ENCODE measurements at regions not wholly inside any gene's neighbourhood (a gene's known extent, or its start where the extent isn't known, plus 50 kb on each side); places are given as distances from the start of the nearest gene placed in this dataset.
"Not testable (repeated sequence)": the region's sequence is repeated elsewhere in the genome, so short reads cannot be mapped to it uniquely, and the experiment has no call there.

DNA sequence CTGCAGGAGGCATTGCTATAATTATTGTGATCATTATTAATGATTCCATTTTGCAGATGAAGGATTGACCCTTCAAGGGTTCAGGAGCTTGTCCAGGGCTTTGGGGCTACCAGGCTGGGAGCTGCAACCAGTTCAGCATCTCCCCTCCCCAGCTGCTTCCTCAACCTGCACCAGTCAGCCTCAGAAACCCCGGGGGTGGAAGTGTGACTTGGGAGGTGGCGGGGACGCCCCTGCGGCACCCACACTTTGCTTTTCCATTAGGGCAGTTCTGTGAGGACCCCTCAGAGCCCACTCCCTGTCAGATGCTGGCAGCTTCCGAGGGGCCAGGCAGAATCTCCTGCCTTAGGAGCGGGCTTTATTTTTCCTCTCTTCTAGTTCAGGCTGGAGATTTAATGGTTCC is 85.6 kb downstream of the OLFM1 start:
- no peak for DNase-seq

DNA sequence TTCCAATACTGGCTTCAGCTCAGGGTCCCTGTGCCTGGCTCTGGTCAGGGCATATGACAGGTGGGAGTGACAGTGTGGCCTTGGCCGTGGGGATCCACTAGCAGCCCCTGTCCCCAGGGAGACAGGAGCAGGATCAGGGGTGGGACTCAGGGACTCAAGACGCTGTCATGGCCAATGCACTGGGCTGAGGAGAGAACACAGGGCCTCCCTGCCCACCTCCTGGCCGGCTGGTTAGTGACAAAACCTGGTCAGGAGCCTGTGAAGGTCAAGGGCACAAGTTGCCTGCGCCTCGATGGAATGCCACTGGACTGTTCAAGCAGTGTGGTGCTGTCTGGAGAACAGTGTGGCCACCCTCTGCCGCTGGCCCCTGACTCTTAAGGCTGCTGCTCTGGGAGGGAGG is 86.8 kb downstream of the OLFM1 start:
- DNase-seq = no peak

DNA sequence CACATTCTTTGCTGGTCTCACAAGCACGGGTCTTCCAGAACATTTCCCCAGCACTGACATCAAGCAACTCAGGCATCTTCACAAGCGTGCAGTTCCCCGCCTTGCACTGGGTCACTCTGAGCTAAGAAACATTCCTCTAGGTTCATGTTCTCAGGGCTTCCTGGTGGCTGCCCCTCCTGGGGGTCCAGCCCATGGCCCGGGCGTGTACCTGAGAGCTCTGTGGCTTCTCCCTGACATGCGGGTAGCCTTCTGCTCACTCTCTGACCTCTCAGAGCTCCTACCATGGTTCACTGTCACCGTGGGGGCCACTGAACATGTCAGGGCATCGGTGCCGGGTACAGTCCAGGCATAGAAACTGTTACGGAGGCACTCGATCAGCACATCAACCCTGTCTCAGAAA is 87.5 kb downstream of the OLFM1 start:
- no peak for DNase-seq

DNA sequence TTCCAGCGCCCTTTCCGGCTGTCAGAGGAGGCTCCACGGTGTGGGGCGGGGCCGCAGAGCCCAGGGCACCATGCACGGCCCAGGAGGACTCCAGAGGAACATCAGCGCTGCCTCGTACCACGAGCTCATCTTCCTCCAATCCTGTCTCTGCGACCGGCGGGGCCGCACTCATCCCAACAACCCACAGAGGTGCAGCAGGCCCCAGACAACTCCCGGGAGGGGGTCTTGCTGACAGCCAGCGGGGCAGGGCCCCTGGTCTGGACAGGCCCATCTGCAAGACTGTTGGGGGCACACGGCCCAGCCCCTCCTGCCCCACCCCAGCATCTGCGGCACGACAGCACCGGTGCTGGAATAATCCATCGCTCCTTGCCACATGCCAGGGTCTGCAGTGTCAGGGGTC is 88.8 kb downstream of the OLFM1 start:
- no peak for DNase-seq

DNA sequence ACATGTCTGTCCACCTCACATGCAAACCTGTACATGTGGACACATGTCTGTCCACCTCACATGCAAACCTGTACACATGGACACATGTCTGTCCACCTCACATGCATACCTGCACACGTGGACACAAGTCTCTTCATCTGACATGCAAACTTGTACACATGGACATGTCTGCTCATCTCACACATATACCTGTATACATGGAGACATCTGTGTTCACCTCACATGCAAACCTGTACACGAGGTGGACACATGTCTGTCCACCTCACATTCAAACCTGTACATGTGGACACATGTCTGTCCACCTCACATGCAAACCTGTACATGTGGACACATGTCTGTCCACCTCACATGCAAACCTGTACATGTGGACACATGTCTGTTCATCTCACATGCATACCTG is 90.1 kb downstream of the OLFM1 start:
- not testable (repeated sequence) for DNase-seq

DNA sequence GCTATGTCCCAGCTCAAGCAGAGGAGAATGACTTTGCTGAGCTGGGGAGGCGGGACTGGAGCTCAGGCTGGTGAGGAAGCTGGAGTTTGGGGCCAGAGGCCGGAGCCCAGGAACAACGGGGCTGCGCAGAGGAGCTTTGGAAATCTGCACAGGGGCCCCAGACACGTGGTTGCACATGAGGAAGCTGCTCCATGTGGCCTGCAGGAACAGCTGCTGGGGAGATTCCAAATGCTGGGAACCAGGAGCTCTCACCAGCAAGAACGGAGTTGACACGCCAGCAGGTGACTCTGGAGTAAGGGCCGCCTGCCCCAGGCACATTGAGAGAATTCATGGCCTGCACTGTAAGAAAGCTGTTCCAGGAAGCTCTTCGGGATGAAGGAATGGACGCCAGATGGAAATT is 91.0 kb downstream of the OLFM1 start:
- no peak for DNase-seq

DNA sequence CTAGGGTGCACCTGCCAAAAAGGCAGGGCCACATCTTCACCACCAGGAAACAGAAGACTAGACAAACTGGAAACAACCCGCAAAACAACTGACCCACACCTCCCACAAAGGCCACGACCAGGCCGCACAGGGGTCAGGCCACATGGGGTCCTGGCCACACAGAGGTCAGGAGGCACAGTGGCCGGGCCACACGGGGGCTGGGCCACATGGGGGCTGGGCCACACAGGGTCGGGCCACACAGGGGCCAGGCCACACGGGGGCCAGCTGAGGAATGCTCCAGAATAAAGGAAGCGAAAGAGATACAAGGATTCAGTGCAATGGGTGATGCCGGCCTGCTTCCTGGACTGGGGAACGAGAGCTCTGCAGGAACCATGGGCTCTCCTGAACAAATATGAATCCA is 91.6 kb downstream of the OLFM1 start:
- DNase-seq = no peak

DNA sequence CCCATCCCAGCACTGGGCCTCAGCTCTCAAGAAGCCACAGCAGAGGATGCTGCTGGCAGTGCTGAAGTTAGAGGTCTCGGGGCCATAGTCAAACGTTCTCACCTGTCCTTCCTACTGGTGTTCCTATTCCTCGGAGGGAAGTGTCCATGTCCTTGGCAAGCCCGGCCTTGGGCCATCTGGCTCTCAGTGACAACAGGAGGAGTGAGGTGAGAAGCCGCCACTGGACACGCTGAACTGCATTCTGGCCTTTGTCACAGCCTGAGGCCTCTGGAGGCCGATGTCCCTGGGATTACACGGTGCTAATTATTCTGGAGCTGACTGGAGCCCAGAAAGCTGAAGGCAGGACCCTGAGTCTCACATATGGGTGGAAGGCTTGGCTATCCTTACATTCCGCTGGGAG is 92.5 kb downstream of the OLFM1 start:
- DNase-seq = no peak

DNA sequence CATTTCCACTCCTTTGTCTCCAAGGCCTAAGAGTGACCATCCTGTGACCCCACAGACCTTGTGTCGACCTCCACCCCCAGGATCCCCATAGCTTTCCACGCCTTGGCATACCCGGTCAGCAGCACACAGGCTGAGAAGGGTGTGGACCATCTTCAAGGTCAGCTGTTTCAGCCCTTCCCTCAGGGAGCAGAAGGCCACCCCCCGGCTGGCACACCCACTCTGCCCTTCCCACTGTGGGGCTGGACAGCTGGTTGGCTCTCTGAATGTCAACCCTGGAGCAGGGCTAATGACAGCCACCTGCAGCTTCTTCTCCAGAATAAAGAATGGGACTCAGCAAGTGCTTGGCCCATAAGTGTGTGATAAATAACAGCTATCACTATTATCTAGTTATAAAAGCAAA is 93.1 kb downstream of the OLFM1 start:
- DNase-seq = no peak

DNA sequence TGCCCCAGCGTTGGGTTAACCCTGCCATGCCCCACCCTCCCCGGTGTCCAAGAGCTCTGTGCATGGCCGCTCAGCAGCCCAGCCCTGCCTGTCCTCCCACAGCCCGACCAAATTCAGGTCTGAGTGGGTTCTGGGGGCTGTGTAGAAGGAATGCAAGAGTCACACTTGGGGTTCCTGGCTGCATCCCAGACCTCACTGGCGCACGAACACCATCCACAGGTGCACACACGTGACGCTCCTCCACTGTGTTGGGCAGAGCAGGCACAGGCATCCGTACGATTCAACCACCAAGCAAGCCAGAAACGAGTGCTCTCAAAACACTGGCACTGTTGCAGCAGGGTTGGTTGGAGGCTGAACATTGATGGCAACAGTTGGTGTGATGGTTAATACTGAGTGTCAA is 93.9 kb downstream of the OLFM1 start:
- DNase-seq = no peak

DNA sequence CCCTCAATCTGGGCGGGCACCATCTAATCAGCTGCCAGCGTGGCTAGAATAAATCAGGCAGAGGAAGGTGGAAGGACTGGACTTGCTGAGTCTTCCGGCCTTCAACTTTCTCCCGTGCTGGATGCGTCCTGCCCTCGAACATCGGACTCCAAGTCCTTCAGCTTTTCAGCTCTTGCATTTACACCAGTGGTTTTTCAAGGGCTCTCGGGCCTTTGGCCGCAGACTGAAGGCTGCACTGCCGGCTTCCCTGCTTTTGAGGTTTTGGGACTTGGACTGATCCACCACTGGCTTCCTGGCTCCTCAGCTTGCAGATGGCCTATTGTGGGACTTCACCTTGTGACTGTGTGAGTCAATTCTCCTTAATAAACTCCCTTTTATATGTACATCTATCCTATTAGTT is 94.4 kb downstream of the OLFM1 start:
- not testable (repeated sequence) for DNase-seq

DNA sequence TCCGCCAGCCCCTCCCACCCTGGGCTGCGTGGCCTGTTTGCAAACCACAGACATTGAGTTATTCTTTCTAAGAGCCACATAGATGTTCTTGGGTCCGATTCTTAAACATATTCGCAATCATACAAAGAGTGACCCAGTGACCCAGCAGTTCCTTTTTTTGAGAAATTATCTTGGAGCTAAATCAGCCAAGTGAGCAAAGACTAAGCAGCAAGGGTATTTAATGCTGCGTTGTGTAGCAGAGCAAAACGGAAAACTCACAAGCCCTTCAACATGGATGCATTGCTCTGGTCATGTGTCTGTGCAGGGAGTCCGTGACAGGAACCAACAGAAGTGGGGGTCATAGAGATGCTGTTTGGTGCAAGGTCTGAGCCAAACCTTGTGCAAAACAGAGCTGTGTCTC is 95.6 kb downstream of the OLFM1 start:
- DNase-seq = no peak

DNA sequence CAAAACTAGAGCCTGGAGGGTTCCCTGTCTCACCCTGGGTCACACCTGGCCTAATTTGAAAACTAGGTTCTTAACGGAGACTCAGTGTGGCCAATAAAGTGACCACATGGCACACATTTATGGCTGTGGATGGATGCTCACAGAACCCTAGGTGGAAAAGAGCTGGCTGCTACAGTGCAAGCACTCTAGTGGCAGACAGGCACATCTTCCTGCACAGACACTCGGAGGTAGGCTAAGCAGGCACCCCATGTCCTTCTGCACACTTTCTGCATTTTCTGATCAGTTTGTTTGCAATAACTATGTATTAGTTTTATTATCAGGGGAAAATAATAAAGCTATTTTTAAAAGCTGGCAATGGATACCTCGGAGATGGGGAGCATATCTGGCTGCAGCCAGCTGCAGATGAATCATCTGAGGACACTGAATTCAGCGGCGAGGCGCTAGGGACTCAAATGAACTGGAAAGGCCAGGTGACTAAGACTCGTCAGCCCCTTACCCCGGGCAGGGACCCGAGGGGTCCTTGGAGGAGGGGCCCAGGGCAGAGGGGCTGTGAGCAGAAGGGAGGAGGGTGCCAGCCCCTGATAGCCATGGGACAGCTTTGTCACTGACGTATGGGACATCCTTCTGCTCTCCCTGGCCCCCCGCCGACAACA is 96.2 kb downstream of the OLFM1 start:
- DNase-seq = no peak

DNA sequence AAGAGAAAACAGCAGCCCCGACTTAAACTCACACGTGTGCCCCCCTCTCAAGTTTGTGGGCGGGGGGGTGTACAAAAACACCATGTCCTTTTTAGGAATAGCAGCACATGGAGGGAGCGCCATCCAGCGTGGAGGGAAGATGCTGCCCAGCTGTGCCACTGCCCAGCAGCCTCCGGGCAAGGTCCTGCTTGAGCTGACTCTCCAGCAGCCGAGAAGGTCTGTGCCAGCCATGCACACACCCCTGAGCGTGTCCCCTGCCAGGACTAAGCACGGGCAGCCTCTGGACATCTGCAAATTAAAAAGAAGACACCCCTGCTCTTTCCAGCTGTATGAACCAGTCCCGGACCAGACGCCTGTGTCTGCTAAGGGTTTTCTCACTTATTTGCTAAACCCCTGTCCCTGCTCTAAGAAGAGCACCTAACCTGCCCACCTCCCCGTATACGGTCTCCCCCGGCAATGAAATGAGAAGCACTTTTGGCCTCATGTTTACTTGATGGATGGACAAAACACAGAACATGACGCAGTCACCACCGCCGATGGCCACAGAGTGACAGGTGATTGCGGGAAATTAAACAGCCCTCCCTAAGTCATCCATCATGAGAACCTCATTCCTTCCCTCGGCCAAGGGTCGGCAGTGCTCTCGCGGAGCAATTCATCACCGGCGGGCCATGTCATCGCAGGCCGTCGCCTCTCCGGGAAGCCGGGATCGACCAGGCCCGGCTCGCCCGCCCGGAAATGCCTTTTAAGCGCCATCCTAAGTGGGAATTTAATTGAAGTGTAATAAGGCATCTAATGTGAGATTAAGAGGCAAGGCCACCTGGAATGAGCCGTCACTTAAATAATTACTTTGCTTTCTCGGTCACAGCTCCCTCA is 96.9 kb downstream of the OLFM1 start:
- no peak for DNase-seq

DNA sequence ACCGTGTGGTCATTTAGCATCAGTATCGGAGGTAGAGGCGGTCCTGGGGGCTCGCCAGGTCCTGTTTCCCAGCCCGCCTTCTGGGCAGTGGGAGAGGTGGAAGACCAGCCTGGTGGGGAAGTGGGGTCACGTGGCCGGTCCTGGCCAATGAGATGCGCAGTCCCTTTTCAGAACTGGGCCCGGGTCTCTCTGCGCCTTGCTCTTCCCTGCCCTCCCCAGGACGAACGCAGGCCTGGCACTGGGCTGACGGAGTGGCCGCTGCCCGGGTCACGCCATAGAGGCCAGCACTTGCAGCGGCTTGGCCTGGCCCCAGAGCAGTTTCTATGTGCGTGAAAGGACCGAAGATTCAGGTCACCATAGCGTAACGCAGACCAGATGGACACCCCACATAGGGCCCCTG is 97.6 kb downstream of the OLFM1 start:
- DNase-seq = no peak

DNA sequence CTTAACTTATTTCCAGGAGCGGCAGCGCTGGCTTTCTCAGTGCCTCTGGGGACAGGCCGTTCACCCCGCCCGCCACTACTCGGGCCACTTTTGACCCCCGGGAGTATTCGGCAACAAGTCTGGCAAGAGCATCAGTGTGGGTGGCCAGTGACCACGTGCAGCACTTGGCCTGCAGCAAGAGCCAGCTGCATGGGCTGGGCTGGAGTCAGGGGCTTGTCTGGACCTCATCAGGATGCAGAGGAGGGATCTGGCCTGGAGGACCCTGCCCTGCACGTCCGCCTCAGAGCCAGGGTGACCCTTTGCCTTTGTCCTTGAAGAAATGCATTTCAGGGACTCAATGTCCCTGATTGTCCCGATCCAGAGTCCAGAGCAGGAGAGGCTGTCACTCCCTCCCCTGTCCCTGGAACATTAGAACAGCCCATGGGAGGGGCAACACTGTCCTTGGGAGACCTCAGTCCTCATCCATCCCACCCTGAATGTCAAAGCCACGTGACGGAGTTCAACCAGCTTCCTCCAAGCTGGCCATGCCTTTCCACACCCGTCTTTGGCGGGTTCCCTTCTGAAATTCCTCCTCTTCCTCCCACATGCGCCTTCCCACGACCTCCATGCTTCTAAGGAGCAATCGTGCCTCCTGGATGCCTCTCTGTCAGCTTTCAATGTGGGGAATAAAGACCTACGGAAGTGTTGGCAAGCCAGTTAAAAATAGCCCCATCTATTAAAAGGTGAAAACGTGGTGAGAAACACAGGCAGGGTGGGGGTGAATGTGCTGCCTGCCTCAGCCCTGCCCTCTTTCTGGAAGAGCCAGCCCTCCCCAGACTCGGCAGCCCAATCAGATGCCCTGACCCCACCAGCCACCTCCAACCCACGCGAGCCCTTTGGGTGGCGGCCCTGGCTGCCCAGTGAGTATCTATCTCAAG is 99.0 kb downstream of the OLFM1 start:
- no peak for DNase-seq

DNA sequence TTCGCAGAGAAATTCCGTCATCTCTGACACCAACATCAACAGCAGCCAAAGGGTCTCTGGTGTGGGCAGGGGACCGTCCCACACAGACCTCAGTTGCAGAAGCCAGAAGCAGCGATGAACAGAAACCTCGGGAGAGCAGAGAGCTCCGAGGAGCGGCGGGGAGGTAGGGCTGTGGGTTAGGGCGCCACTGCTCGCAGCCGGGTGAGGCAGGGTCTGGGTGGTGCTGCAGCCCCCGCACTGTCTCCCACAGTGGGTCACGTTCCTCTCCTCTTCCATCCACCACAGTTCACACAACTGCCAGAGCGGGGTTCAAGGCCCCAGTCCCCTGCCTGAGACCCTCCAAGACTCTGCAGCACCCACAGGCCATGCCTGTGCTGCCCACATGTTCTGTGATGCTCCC is 99.9 kb downstream of the OLFM1 start:
- no peak for DNase-seq

DNA sequence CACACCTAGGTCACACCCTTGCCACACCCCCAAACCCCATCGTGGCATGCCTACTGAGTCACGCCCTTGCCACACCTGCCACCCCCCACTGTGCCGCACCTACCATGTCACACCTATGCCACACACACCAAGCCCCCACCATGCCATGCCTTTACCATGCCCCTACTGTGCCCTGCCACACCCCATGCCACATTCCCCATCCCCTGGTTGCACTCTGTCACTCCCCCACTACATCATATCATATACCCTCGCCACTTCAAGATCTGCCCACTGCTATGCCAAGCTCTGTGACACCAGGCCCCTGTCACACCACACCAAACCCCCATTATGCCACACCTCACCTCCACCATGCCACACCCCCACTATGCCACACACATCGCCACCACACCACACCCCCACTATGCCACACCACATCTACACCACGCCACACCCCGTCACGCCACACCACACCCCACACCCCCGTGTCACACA is 101.2 kb downstream of the OLFM1 start:
- no peak for DNase-seq

DNA sequence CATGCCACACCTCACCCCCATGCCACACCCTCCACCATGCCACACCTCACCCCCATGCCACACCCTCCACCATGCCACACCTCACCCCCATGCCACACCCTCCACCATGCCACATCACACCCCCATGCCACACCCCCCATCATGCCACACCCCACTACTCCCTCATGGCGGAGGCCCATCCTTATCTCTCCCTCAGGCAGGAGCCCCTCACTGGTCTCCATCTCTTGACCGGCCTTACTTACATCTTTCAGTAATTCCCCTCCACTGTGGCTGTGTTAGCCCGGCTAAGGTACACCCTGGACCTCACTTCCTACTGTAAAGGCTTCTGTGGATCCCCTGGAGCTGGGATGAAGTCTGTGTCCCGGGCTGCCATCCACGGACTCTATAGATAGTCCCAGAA is 102.0 kb downstream of the OLFM1 start:
- DNase-seq = no peak

DNA sequence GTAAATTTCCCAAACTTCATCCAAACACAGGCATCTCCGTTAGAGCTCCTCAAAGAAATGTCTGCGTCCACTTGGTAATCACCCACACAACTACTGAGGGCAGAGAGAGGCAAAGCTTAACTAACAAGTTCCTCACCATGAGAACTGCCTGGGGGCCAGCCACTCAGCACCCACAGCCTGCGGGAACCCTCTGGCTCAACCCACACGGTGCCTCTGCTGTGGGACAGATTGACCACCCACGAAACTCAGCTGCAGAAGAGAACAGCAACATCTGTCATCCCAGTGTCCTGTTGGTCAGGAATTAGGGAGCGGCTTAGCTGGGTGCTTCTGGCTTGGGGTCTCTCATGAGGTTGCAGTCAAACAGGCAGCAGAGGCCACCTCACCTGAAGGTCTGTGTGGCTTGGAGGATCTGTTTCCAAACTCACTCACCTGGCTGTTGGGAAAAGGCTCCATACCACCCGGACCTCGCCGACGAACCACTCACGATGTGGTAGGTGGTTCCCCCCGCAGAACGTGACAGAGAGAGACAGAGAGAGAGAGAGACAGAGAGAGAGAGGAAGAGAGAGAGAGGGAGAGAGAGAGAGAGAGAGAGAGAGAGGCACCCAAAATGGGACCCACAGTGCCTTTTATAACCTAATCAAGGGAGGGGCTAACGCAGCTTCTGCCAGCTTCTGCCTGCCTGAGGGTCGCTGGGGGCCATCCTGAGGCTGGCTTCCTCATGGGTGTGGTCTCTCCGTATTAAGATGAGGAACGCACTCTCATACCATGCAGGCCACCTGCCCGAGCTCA is 103.5 kb downstream of the OLFM1 start:
- no peak for DNase-seq

DNA sequence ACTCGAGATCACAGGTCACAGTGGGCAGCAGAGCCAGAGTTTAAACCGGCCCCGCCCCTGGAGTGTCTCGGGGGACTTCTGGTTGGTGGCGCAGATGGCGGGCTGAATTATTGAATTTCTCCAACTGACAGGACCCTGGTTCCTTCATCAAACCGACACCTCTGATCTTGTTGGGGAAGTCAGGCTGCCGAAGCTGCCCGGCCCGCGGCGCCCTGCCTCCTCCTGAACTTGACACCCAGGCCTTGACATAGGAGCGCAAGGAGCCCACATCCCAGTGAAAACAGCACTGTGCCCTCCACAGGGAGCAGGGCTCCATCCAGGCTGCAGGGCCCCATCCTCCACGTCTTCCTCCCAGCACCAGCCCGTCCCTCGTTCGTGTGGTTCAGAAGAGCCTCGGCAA is 105.2 kb downstream of the OLFM1 start:
- no peak for DNase-seq

DNA sequence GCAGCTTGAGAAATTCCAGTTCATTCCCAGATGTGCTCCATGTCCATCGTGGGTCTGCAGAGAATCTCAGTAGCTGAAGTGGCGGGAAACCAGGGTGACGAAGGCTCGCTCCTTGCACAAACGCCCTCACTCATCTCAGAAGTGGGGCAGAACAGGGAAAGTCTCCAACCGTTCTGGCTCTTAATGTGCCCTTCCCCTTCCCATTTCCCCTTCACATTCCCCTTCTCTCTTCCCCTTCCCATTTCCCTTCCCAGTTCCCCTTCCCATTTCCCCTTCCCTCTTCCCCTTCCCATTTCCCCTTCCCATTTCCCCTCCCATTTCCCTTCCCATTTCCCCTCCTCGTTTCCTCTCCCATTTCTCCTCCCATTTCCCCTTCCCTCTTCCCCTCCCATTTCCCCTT is 108.5 kb downstream of the OLFM1 start:
- not testable (repeated sequence) for DNase-seq

DNA sequence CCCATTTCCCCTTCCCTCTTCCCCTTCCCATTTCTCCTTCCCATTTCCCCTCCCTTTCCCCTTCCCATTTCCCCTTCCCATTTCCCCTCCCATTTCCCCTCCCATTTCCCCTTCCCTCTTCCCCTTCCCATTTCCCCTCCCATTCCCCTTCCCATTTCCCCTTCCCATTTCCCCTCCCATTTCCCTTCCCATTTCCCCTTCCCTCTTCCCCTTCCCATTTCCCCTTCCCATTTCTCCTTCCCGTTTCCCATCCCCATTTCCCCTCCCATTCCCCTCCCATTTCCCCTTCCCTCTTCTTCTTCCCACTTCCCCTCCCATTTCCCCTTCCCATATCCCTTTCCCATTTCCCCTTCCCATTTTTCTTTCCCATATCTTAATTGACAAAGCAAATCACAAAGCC is 109.0 kb downstream of the OLFM1 start:
- DNase-seq = no peak
